CD4-positive, alpha-beta T cell treated with Interferon alpha-2 for 1 hour (primary cell): ENCODE measurements at regions not wholly inside any gene's neighbourhood (a gene's known extent, or its start where the extent isn't known, plus 50 kb on each side); places are given as distances from the start of the nearest gene placed in this dataset.

ENCODE experiments used
- DNase-seq, 2 donors: peaks; one replicate each; pipeline ENCODE4 v3.0.0-alpha.2; 2020 to 2022

GRCh38 chr2:192373754-192374153 lies 179.0 kb upstream of the TMEFF2 start:
- DNase-seq = no peak

DNA sequence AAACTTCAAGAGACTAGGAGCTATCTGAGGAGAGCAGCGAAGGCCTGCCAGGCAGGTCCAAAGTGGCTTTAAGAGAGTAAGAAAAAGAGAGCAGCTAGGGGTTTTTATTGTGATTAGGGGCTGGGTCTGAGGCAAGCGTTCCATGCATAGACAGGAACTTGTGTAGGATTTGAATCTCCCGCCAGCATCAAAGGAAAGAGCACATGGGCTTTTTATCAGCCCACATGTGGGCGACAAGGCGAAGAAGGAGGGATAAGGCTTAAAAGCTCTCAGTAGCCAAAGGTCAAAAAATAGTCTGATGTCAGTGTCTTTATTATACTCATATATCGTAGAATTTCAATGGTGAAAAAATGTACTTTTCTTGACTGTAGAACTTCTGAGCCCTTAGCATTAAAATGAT lies 178.5 kb upstream of the TMEFF2 start:
- no peak for DNase-seq

- DNase-seq = no peak
These were observed 175.2 kb upstream of the TMEFF2 start for GRCh38 chr2:192369969-192370368.

DNA sequence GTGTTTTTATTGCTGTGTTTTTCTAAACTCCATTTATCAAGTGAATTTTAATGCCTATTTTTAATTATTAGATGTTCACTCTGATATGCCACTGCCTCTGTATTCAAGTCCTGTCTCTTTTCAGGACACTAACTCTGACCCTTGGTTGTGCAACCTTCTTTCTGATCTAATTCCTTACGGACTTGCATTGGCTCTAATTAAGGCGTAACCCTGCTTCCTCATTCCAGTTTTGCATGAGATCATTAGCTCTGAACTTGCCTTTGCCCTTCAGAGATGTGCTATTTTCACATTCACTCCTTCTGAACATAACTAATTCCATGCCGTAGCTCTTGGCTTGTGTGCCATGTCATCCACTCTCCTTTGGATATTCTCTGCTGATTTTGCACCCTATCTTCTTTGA lies 162.5 kb upstream of the TMEFF2 start:
- DNase-seq = no peak

- no peak for DNase-seq
These were observed 159.9 kb upstream of the TMEFF2 start for GRCh38 chr2:192354512-192355244.

DNA sequence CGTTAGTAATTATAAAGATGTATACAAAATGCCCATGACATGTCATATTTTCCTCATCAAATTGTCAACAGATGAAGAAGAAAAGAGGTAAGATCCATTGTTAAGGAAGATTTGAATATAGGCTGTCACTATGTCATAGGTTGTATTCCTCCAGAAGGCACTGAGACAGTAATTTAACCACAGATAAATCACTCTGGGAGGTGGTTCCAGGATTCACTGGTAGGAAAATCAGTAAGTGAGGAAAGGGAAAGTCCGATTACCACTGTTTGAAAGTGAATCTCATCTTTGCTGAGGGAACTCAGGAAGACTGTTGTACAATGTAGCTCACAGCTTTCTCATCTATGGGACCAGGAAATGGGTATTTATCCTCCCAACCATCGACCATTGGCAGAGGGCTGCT lies 152.8 kb upstream of the TMEFF2 start:
- no peak for DNase-seq

DNA sequence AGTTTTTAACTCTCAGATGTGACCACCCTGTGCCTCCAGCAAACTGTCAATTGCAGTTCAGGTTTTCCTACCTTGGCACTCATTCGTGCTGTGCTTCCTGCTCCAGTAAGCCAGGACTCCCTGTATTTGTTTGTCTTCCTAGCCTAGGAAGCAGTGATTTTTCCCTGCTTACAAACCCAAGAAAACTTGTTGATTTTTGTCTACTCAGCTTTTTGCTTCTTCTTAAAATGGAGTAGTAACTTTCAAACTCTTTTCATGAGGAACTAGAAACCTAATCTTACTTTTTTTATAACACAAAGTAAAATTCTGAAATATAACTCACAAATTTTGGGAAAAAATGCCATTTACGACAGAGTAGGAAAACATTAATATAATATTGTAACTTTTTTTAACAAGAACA lies 150.6 kb upstream of the TMEFF2 start:
- DNase-seq = no peak

GRCh38 chr2:192333642-192334041 lies 138.9 kb upstream of the TMEFF2 start:
- no peak for DNase-seq

DNA sequence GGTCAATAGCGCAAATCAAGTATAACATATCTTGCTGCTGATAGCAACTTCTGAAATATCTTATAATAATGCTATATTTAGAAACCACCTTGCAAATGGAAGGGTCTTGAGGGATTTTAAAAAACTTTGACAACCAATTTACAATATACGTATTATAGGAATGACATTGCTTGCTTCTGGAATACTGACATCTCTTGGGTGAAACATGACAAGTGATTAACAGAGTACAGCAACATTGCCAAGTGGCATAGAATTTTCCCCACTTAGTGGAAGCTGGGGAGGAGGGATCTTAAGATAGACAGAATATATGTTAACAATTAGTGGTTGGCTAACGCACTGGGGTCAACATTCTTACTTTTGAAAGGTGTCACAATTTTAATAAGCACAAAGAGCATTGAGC lies 133.6 kb upstream of the TMEFF2 start:
- DNase-seq = no peak

DNA sequence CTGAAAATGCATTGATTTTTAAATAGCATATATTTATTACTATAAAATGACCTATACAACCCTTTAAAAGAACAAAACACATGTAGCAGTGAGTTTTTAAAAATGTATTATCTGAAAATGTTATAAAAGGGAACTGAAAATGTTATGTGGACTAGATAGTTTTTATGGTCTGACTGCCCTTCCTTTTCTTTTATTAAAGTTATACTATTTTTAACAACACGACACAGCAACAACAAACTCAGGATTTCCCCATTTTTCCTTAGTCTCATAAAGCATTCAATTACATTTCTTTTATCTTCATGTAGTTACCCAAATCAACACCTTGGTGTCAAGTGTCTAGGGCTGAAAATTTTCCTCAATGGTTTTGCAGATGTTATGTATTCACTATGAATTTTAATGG lies 132.8 kb upstream of the TMEFF2 start:
- no peak for DNase-seq

- no peak for DNase-seq
These were observed 120.8 kb upstream of the TMEFF2 start for GRCh38 chr2:192315543-192315942.

GRCh38 chr2:192314800-192315481 lies 120.2 kb upstream of the TMEFF2 start:
- no peak for DNase-seq

GRCh38 chr2:192313773-192314172 lies 119.0 kb upstream of the TMEFF2 start:
- no peak for DNase-seq

GRCh38 chr2:192311701-192312460 lies 117.1 kb upstream of the TMEFF2 start:
- no peak for DNase-seq

GRCh38 chr2:192307530-192307929 lies 112.8 kb upstream of the TMEFF2 start:
- DNase-seq = no peak

DNA sequence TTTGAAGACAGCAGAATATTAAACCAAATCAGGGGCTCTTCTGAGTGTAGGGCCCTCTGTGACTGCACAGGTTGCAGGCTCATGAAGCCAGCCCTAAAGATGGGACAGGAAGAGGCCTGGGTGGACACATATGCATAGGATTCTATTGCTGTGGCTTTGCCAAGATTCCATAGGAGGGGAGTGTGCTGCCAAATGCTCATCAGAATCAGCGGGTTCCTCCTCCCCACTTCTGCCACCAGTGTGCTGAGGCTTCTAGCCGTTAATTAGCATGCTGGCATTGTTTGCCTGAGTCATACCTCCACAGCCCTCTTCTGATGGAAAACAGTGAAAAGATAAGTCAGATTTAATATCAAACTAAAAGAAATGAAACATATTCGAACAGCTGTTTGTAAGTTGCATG lies 103.9 kb upstream of the TMEFF2 start:
- DNase-seq = no peak

DNA sequence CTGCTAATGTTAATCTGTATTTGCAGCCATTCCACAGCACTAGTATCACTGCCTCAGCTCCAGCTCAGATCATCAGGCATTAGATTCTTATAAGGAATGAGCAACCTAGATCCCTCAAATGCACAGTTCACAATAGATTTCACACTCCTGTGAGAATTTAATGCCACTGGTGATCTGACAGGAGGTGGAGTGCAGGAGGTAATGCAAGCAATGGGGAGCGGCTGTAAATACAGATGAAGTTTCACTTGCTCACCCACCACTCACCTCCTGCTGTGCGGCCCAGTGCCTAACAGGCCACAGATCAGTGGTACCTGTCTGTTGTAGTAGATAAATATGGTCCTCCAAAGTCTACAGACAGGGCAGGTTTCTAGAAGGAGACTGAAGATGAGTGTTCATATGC lies 97.7 kb upstream of the TMEFF2 start:
- DNase-seq = no peak

DNA sequence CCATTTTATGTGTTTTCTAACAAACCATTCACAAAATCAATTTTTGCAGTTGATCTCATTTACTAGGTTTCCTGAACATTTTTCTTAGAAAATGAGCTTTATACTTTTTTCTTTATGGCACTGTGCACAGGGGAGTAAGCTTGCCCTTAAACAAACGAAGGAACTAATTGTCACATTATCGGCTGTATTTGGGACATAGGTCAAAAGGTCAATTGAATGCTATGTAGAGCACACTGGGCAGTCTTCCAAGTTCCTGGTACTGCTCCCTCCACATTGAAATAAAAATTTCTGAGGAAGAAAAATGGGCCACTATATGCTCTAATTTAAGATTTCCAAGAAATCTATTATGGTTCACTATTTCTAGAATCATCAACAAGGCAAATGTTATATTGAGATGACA lies 93.6 kb upstream of the TMEFF2 start:
- DNase-seq = no peak

DNA sequence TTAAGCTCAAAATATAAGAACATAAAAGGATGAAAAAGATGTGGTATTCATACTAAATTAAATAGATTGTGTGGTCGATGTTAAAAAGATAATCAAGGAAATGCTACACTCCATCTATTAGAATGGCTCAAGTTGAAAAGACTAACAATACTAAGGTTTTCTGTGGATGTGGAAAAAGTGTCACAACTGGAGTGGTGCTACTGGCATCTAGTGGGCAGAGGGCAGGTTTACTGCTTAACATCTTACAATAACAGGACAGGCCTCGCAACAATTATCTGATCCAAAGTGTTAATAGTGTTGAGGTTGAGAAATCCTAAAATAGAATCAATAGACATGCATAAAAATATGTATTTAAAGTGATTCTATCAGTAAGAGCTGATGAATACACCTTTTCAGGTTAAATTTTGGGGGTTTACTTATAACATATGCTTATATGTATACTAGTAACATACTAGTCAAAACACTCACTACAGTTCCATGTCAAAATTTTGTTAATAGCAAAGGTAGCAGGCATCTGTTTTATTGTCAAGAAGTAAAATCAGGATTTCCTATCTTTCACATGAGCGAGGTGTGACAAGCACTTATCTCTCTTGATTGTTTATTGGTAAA lies 91.5 kb upstream of the TMEFF2 start:
- DNase-seq = no peak

GRCh38 chr2:192283450-192283849 lies 88.7 kb upstream of the TMEFF2 start:
- no peak for DNase-seq

DNA sequence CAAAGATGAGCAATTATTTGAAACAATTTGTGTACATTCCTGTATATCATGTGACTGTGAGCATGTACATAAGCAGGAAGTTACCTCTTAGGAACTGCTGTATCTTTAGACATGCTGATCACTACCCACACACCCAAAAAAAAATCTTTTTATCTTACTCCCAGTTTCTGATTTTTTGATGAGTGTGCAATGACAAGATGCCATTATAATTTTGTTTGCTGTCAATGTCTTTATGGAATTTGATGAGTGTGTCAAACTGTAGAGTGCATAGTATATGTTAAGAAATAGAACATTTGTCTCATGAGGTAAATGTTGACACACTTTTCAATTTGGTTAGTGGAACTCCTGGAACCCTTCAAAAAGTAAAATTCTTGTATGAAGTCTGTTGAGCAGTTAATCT lies 84.0 kb upstream of the TMEFF2 start:
- no peak for DNase-seq

DNA sequence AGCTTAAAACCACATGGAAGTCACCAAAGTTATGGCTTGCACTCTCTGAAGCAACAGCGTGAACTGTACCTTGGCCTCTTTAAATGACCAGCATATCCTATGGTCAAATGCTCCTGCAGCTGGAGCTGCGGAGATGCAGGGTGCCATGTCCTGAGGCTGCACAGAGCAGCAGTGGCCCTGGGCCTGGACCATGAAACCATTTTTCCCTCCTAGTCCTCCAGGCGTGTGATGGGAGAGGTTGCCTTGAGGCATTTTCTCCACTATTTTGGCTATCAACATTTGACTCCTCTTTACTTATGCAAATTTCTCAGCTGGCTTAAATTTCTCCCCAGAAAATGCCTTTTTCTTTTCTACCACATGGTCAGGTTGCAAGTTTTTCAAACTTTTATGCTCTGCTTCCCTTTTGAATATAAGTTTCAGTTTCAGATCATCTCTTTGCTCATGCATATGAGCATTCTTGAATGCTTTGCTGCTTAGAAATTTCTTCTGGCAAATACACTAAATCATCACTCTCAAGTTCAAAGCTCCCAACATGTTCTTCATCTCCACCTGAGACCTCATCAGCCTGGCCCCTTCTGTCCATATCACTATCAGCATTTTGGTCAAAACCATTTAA lies 82.9 kb upstream of the TMEFF2 start:
- DNase-seq = no peak

GRCh38 chr2:192275632-192276031 lies 80.9 kb upstream of the TMEFF2 start:
- no peak for DNase-seq
